ENCODE measurements at regions not wholly inside any gene's neighbourhood (a gene's known extent, or its start where the extent isn't known, plus 50 kb on each side); places are given as distances from the start of the nearest gene placed in this dataset.

GRCh38 chr9:95813923-95814322 is 61.6 kb upstream of the ERCC6L2 start:
- TF ChIP-seq GATA2 (IDR thresholded peaks at IDR 0.05; ENCODE audit: low read depth, low read length) = no peak
- TF ChIP-seq GATA3 (IDR thresholded peaks at IDR 0.05; ENCODE audit: low read depth, low read length) = no peak

All from SH-SY5Y (cell line).